GM20000 (cell line): ENCODE measurements at regions not wholly inside any gene's neighbourhood (a gene's known extent, or its start where the extent isn't known, plus 50 kb on each side); places are given as distances from the start of the nearest gene placed in this dataset.

Experiments
- DNase-seq: peaks from one replicate; pipeline ENCODE4 v3.0.0; 2012; ENCODE audit warnings: low spot score
- TF ChIP-seq, protein P1 (sequence below): IDR thresholded peaks from 2 replicates; pipeline ENCODE4 v1.5.1; 2012; ENCODE audit warnings: mild to moderate bottlenecking, control low read depth; ENCODE audit errors: extremely low read depth, missing control alignments

- DNase-seq = no peak
- TF ChIP-seq, protein P1, sequence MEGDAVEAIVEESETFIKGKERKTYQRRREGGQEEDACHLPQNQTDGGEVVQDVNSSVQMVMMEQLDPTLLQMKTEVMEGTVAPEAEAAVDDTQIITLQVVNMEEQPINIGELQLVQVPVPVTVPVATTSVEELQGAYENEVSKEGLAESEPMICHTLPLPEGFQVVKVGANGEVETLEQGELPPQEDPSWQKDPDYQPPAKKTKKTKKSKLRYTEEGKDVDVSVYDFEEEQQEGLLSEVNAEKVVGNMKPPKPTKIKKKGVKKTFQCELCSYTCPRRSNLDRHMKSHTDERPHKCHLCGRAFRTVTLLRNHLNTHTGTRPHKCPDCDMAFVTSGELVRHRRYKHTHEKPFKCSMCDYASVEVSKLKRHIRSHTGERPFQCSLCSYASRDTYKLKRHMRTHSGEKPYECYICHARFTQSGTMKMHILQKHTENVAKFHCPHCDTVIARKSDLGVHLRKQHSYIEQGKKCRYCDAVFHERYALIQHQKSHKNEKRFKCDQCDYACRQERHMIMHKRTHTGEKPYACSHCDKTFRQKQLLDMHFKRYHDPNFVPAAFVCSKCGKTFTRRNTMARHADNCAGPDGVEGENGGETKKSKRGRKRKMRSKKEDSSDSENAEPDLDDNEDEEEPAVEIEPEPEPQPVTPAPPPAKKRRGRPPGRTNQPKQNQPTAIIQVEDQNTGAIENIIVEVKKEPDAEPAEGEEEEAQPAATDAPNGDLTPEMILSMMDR = no peak
Measured at GRCh38 chr20:6898928-6899327, 131.4 kb downstream of the BMP2 start.

DNA sequence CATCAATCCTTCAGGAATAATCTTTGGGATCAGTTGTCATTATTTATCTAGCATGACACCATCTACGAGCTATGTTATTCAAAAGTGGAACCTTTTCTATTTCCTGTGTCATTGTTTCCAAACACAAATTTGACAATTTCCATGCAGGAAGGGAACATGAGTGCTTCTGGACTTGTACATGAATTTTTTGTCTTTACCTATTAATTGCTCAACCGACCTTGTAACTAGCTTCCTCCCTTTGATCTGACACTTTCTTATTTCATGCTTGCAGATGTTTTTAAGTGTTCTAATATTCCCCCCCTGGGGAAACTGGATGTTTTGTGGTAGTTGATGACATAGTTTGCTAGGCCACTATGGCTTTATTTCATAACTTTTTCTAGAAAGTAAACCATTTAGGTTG lies 139.4 kb downstream of the BMP2 start:
- no peak for DNase-seq
- TF ChIP-seq, protein P1 = no peak

DNA sequence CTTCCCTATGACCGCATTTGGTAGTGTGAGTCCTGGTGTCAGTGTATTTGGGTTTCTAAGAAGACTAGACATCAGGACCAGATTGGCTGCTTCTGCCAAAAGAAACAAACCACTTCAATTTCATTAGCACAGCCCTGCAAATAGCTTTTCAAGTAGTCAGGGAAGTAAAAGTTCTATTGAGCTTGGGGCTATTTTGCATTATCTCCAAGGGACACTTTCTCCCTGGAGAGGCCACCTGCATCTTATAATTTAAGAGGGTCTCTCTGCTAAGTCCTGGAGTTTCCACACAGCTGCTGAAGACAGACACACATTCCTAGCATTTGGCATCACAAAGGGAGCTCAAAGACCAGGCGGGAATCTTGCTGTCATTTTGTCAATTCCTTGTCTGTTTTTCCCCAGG lies 141.2 kb downstream of the BMP2 start:
- TF ChIP-seq, protein P1 = no peak
- DNase-seq = no peak

DNA sequence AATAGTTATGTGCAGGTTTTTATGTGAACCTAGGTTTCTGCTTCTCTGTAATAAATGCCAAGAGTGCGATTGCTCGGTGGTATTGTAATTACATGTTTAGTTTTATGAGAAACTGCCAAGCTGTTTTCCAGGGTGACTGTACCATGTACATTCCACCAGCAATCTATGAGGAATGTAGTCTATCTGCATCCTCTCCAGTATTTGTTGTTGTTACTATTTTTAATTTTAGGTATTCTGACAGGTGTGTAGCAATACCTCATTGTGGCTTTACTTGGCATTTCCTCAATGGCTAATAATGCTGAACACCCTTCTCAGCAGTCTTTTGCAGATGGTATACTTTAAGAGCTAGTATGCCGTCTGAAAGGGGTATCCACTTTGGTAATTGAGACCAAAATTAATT lies 142.1 kb downstream of the BMP2 start:
- DNase-seq = no peak
- TF ChIP-seq, protein P1 = no peak

DNA sequence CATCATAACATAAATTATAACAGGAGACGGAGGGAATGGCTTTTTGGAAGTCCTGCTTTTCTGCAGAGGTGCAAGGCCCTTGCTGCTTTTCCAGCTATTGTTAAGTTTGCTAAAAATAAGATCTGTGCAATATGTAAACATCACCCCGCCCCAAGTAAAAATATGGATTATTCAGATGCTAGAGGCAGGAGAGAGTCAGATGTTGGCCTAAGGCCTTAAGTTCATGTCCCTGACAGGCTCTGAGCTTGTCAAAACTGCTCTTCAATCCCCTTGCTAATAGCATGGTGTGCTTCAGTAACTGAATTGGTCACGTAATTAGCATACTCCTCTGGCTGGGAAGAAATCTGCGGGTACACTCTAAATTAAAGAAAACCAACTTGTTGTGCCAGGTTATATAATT lies 147.5 kb downstream of the BMP2 start:
- no peak for DNase-seq
- TF ChIP-seq, protein P1 = no peak

GRCh38 chr20:6916938-6917337 lies 149.5 kb downstream of the BMP2 start:
- no peak for DNase-seq
- TF ChIP-seq, protein P1 = no peak

- no peak for DNase-seq
- TF ChIP-seq, protein P1 = no peak
Measured at GRCh38 chr20:6919792-6920468, 152.4 kb downstream of the BMP2 start.
